ENCODE measurements at regions not wholly inside any gene's neighbourhood (a gene's known extent, or its start where the extent isn't known, plus 50 kb on each side); places are given as distances from the start of the nearest gene placed in this dataset.

- whole genome bisulfite sequencing, 2 donors, result 88% methylated on average over 3 of the region's 3 CpGs
- TF ChIP-seq POLR2A (IDR thresholded peaks at IDR 0.05) (no peak), CTCF (IDR thresholded peaks at IDR 0.05) (no peak)
- intact Hi-C loops (cut with DNase I; ENCODE audit: low total_unique reads), result no loop called here
- H3K4me3 ChIP-seq (ENCODE audit: low read depth, poor library complexity, severe bottlenecking), result no peak overlapping the region
- no peak for DNase-seq (ENCODE audit: low spot score in 2 of 2)
Measured at GRCh38 chr2:41759880-41760279, 287.9 kb upstream of the PKDCC start.

DNA sequence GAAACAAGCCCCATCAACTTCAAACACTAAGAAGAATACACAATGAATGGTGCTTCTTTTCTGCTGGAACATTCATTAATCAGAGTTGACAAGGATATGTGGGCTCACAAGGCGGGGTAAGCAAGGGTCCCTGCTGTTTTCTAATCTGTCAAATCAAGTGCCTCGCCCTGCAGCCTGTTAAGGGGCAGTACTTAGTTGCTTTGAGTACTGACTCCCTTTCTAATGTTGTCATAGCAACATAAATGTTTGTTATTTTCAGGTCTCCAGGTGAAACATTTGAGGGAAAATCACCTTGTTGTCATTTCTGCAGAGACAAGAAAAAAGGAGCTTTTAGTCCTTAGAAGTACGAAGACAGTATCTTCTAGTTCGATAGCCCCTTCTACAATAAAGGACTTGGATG, 284.7 kb upstream of the PKDCC start:
- intact Hi-C loops (cut with DNase I; ENCODE audit: low total_unique reads), result no loop called here
- no peak for DNase-seq (ENCODE audit: low spot score in 2 of 2)
- no peak overlapping the region for H3K4me3 ChIP-seq (ENCODE audit: low read depth, poor library complexity, severe bottlenecking)
- WGBS, 2 donors, result 58 to 62% methylated on average over 4 of the region's 4 CpGs
- TF ChIP-seq CTCF (IDR thresholded peaks at IDR 0.05), result no peak
- no peak for TF ChIP-seq POLR2A (IDR thresholded peaks at IDR 0.05)

DNA sequence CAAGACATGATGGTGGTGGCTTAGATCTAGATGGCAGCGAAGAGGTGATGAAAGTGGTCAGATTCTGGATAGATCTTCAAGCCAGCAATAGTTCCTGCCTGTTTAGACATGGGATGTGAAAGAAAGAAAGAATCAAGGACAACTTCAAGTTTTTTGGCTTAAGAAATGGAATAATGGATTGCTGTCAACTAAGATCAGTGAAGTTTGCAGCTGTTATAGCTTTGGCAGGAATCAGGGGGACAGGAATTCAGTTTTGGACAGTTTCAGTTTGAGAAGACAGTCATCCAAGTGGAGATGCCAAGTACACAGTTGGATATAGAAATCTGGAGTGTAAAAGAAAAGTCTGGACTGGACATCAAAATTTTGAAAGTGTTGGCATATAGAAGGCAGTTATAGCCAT, 283.7 kb upstream of the PKDCC start:
- no peak for TF ChIP-seq CTCF (IDR thresholded peaks at IDR 0.05)
- no peak for TF ChIP-seq POLR2A (IDR thresholded peaks at IDR 0.05)
- intact Hi-C loops (cut with DNase I; ENCODE audit: low total_unique reads), result no loop called here
- DNase-seq (ENCODE audit: low spot score in 2 of 2), result no peak

DNA sequence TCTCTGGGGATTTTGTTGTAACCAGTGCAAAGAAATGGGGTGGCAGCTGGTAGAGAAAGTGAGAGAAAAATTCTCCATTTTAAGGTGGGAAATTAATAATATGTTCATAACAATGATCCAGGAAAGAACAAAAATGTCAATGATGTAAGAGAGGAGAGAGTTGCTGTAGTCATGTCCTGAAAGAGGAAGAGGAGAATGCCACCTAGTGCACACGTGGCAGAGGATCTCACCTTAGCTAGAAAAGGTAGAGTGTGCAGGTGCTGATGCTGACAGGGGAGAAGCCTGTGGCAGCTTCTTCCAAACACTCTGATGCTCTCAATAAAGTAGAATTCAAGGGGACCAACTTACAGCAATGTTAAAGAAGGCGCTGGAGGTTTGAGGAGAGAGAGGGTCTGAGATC, 282.9 kb upstream of the PKDCC start:
- DNase-seq (ENCODE audit: low spot score in 2 of 2), result no peak
- intact Hi-C loops (cut with DNase I; ENCODE audit: low total_unique reads), result no loop called here
- WGBS, 2 donors, result 73 to 76% methylated on average over 2 of the region's 2 CpGs
- TF ChIP-seq POLR2A (IDR thresholded peaks at IDR 0.05) (no peak), CTCF (IDR thresholded peaks at IDR 0.05) (no peak)
- H3K4me3 ChIP-seq (ENCODE audit: low read depth, poor library complexity, severe bottlenecking), result no peak overlapping the region

More for the DNA sequence above, 283.7 kb upstream of the PKDCC start:
- 60 to 80% methylated on average over 1 of the region's 1 CpG for WGBS, 2 donors
- no peak overlapping the region for H3K4me3 ChIP-seq (ENCODE audit: low read depth, poor library complexity, severe bottlenecking)

GRCh38 chr2:41768310-41768709, 279.5 kb upstream of the PKDCC start:
- DNase-seq (ENCODE audit: low spot score in 2 of 2), result no peak
- intact Hi-C loops (cut with DNase I; ENCODE audit: low total_unique reads), result no loop called here
- no peak for TF ChIP-seq CTCF (IDR thresholded peaks at IDR 0.05)
- no peak for TF ChIP-seq POLR2A (IDR thresholded peaks at IDR 0.05)
- no peak overlapping the region for H3K4me3 ChIP-seq (ENCODE audit: low read depth, poor library complexity, severe bottlenecking)
- 61 to 63% methylated on average over 6 of the region's 6 CpGs for WGBS, 2 donors

DNA sequence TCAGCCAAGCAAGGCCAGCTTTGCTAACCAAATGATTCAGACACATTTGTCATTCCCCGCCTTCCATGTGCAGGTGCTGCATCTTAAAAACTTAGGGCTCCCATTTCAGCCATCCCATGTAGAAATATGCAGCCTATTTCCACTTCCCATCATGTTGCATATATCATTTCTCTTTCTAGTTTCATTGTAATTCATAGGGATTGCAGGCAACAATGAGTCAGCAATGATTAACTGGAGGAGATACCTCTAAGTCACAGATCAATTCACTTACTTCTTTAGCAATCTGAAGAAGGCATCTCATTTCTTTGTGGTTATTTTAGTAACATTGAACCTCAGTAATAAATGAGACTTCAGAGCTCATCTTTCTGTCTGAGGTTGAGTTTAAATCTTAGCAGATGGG, 276.1 kb upstream of the PKDCC start:
- TF ChIP-seq CTCF (IDR thresholded peaks at IDR 0.05) (no peak), POLR2A (IDR thresholded peaks at IDR 0.05) (no peak)
- no peak for DNase-seq (ENCODE audit: low spot score in 2 of 2)
- WGBS, 2 donors, result 96 to 100% methylated on average over 1 of the region's 1 CpG
- intact Hi-C loops (cut with DNase I; ENCODE audit: low total_unique reads), result no loop called here
- H3K4me3 ChIP-seq (ENCODE audit: low read depth, poor library complexity, severe bottlenecking), result no peak overlapping the region
